ENCODE measurements at regions not wholly inside any gene's neighbourhood (a gene's known extent, or its start where the extent isn't known, plus 50 kb on each side); places are given as distances from the start of the nearest gene placed in this dataset.
"Not testable (repeated sequence)": the region's sequence is repeated elsewhere in the genome, so short reads cannot be mapped to it uniquely, and the experiment has no call there.

- no peak for DNase-seq (ENCODE audit: insufficient read length, low spot score)
- no peak for FAIRE-seq
- TF ChIP-seq SPI1 (IDR thresholded peaks at IDR 0.05; ENCODE audit: low read depth, low read length), result no peak
- TF ChIP-seq POU2F2 (IDR thresholded peaks at IDR 0.05; ENCODE audit: low read depth, low read length), result no peak
- TF ChIP-seq PAX5 (IDR thresholded peaks at IDR 0.05; ENCODE audit: insufficient read depth, low read length, severe bottlenecking), result no peak
- no peak for TF ChIP-seq POLR2AphosphoS5 (IDR thresholded peaks at IDR 0.05; ENCODE audit: low read depth, low read length)
- TF ChIP-seq TAF1 (IDR thresholded peaks at IDR 0.05; ENCODE audit: low read depth, low read length), result no peak
- TF ChIP-seq POLR2A (IDR thresholded peaks at IDR 0.05; ENCODE audit: low read depth, low read length), result no peak
Measured at GRCh38 chr13:46484561-46484960, 68.4 kb upstream of the LRCH1 start.

- DNase-seq (ENCODE audit: insufficient read length, low spot score) (no peak), FAIRE-seq (no peak)
- TF ChIP-seq TAF1 (IDR thresholded peaks at IDR 0.05; ENCODE audit: low read depth, low read length) (no peak), POU2F2 (IDR thresholded peaks at IDR 0.05; ENCODE audit: low read depth, low read length) (no peak), POLR2AphosphoS5 (IDR thresholded peaks at IDR 0.05; ENCODE audit: low read depth, low read length) (no peak), PAX5 (IDR thresholded peaks at IDR 0.05; ENCODE audit: insufficient read depth, low read length, severe bottlenecking) (no peak), POLR2A (IDR thresholded peaks at IDR 0.05; ENCODE audit: low read depth, low read length) (no peak), SPI1 (IDR thresholded peaks at IDR 0.05; ENCODE audit: low read depth, low read length) (no peak)
Measured at GRCh38 chr13:46481166-46481565, 71.8 kb upstream of the LRCH1 start.

- no peak for DNase-seq (ENCODE audit: insufficient read length, low spot score)
- FAIRE-seq, result no peak
- TF ChIP-seq PAX5 (IDR thresholded peaks at IDR 0.05; ENCODE audit: insufficient read depth, low read length, severe bottlenecking), result no peak
Measured at GRCh38 chr13:46480131-46480530, 72.8 kb upstream of the LRCH1 start.

GRCh38 chr13:46479691-46480090 is 73.3 kb upstream of the LRCH1 start:
- TF ChIP-seq PAX5 (IDR thresholded peaks at IDR 0.05; ENCODE audit: insufficient read depth, low read length, severe bottlenecking) (no peak), POLR2AphosphoS5 (IDR thresholded peaks at IDR 0.05; ENCODE audit: low read depth, low read length) (no peak), POU2F2 (IDR thresholded peaks at IDR 0.05; ENCODE audit: low read depth, low read length) (no peak), SPI1 (IDR thresholded peaks at IDR 0.05; ENCODE audit: low read depth, low read length) (no peak), POLR2A (IDR thresholded peaks at IDR 0.05; ENCODE audit: low read depth, low read length) (no peak), TAF1 (IDR thresholded peaks at IDR 0.05; ENCODE audit: low read depth, low read length) (no peak)
- FAIRE-seq, result no peak
- DNase-seq (ENCODE audit: insufficient read length, low spot score), result no peak

GRCh38 chr13:46479283-46479682 is 73.7 kb upstream of the LRCH1 start:
- FAIRE-seq, result no peak
- TF ChIP-seq SPI1 (IDR thresholded peaks at IDR 0.05; ENCODE audit: low read depth, low read length) (no peak), POLR2A (IDR thresholded peaks at IDR 0.05; ENCODE audit: low read depth, low read length) (no peak), TAF1 (IDR thresholded peaks at IDR 0.05; ENCODE audit: low read depth, low read length) (no peak), PAX5 (IDR thresholded peaks at IDR 0.05; ENCODE audit: insufficient read depth, low read length, severe bottlenecking) (no peak), POLR2AphosphoS5 (IDR thresholded peaks at IDR 0.05; ENCODE audit: low read depth, low read length) (no peak), POU2F2 (IDR thresholded peaks at IDR 0.05; ENCODE audit: low read depth, low read length) (no peak)
- no peak for DNase-seq (ENCODE audit: insufficient read length, low spot score)

- FAIRE-seq (no peak), DNase-seq (ENCODE audit: insufficient read length, low spot score) (no peak)
- TF ChIP-seq POU2F2 (IDR thresholded peaks at IDR 0.05; ENCODE audit: low read depth, low read length) (no peak), POLR2A (IDR thresholded peaks at IDR 0.05; ENCODE audit: low read depth, low read length) (no peak), POLR2AphosphoS5 (IDR thresholded peaks at IDR 0.05; ENCODE audit: low read depth, low read length) (no peak), PAX5 (IDR thresholded peaks at IDR 0.05; ENCODE audit: insufficient read depth, low read length, severe bottlenecking) (no peak), SPI1 (IDR thresholded peaks at IDR 0.05; ENCODE audit: low read depth, low read length) (no peak), TAF1 (IDR thresholded peaks at IDR 0.05; ENCODE audit: low read depth, low read length) (no peak)
Measured at GRCh38 chr13:46478651-46479050, 74.3 kb upstream of the LRCH1 start.

- TF ChIP-seq PAX5 (IDR thresholded peaks at IDR 0.05; ENCODE audit: insufficient read depth, low read length, severe bottlenecking) (no peak), POU2F2 (IDR thresholded peaks at IDR 0.05; ENCODE audit: low read depth, low read length) (no peak), POLR2AphosphoS5 (IDR thresholded peaks at IDR 0.05; ENCODE audit: low read depth, low read length) (no peak), TAF1 (IDR thresholded peaks at IDR 0.05; ENCODE audit: low read depth, low read length) (no peak), POLR2A (IDR thresholded peaks at IDR 0.05; ENCODE audit: low read depth, low read length) (no peak), SPI1 (IDR thresholded peaks at IDR 0.05; ENCODE audit: low read depth, low read length) (no peak)
- FAIRE-seq, result no peak
- DNase-seq (ENCODE audit: insufficient read length, low spot score), result no peak
Measured at GRCh38 chr13:46476174-46476573, 76.8 kb upstream of the LRCH1 start.

GRCh38 chr13:46475541-46475991 is 77.4 kb upstream of the LRCH1 start:
- FAIRE-seq (no peak), DNase-seq (ENCODE audit: insufficient read length, low spot score) (no peak)
- no peak for TF ChIP-seq TAF1 (IDR thresholded peaks at IDR 0.05; ENCODE audit: low read depth, low read length)
- TF ChIP-seq PAX5 (IDR thresholded peaks at IDR 0.05; ENCODE audit: insufficient read depth, low read length, severe bottlenecking), result no peak
- TF ChIP-seq POLR2A (IDR thresholded peaks at IDR 0.05; ENCODE audit: low read depth, low read length), result no peak
- TF ChIP-seq POU2F2 (IDR thresholded peaks at IDR 0.05; ENCODE audit: low read depth, low read length), result no peak
- no peak for TF ChIP-seq SPI1 (IDR thresholded peaks at IDR 0.05; ENCODE audit: low read depth, low read length)
- no peak for TF ChIP-seq POLR2AphosphoS5 (IDR thresholded peaks at IDR 0.05; ENCODE audit: low read depth, low read length)

GRCh38 chr13:46473806-46474205 is 79.2 kb upstream of the LRCH1 start:
- DNase-seq (ENCODE audit: insufficient read length, low spot score) (no peak), FAIRE-seq (no peak)

GRCh38 chr13:46472384-46472783 is 80.6 kb upstream of the LRCH1 start:
- DNase-seq (ENCODE audit: insufficient read length, low spot score) (no peak), FAIRE-seq (no peak)
- TF ChIP-seq POU2F2 (IDR thresholded peaks at IDR 0.05; ENCODE audit: low read depth, low read length) (no peak), POLR2AphosphoS5 (IDR thresholded peaks at IDR 0.05; ENCODE audit: low read depth, low read length) (no peak), PAX5 (IDR thresholded peaks at IDR 0.05; ENCODE audit: insufficient read depth, low read length, severe bottlenecking) (no peak), TAF1 (IDR thresholded peaks at IDR 0.05; ENCODE audit: low read depth, low read length) (no peak), POLR2A (IDR thresholded peaks at IDR 0.05; ENCODE audit: low read depth, low read length) (no peak), SPI1 (IDR thresholded peaks at IDR 0.05; ENCODE audit: low read depth, low read length) (no peak)

More at GRCh38 chr13:46473806-46474205, 79.2 kb upstream of the LRCH1 start:
- TF ChIP-seq POLR2A (IDR thresholded peaks at IDR 0.05; ENCODE audit: low read depth, low read length) (no peak), PAX5 (IDR thresholded peaks at IDR 0.05; ENCODE audit: insufficient read depth, low read length, severe bottlenecking) (no peak), TAF1 (IDR thresholded peaks at IDR 0.05; ENCODE audit: low read depth, low read length) (no peak), POU2F2 (IDR thresholded peaks at IDR 0.05; ENCODE audit: low read depth, low read length) (no peak), SPI1 (IDR thresholded peaks at IDR 0.05; ENCODE audit: low read depth, low read length) (no peak), POLR2AphosphoS5 (IDR thresholded peaks at IDR 0.05; ENCODE audit: low read depth, low read length) (no peak)

- DNase-seq (ENCODE audit: insufficient read length, low spot score); FAIRE-seq: not testable (repeated sequence)
Measured at GRCh38 chr13:46469699-46470098, 82.6 kb upstream of the RUBCNL start.
